ENCODE measurements at regions not wholly inside any gene's neighbourhood (a gene's known extent, or its start where the extent isn't known, plus 50 kb on each side); places are given as distances from the start of the nearest gene placed in this dataset.

GRCh38 chr16:59440502-59440901 is 706.4 kb upstream of the GOT2 start:
- no peak for DNase-seq
- TF ChIP-seq CTCF (IDR thresholded peaks at IDR 0.05), result no peak
- Mint-ChIP-seq H3K4me1 (ENCODE audit: low read depth) (no peaks in the 10 kb centered on the region), H3K4me3 (no peak overlapping the region), H3K27me3 (ENCODE audit: insufficient read depth) (no peaks in the 10 kb centered on the region; the same call in 1 of the 2 replicates), H3K9me3 (no peaks in the 10 kb centered on the region), H3K36me3 (ENCODE audit: low read depth) (no peaks in the 10 kb centered on the region), H3K27ac (no peak overlapping the region)

- no peak for TF ChIP-seq CTCF (IDR thresholded peaks at IDR 0.05)
These were observed 698.8 kb upstream of the GOT2 start for GRCh38 chr16:59432896-59433295.

GRCh38 chr16:59432276-59432675 is 698.2 kb upstream of the GOT2 start:
- H3K9me3 Mint-ChIP-seq, result no peaks in the 10 kb centered on the region
- DNase-seq, result no peak
- H3K4me3 Mint-ChIP-seq, result no peak overlapping the region
- no peaks in the 10 kb centered on the region for H3K27me3 Mint-ChIP-seq (ENCODE audit: insufficient read depth)
- H3K36me3 Mint-ChIP-seq (ENCODE audit: low read depth), result no peaks in the 10 kb centered on the region
- no peak for TF ChIP-seq CTCF (IDR thresholded peaks at IDR 0.05)
- peaks cover 25% of the 10 kb centered on the region for H3K4me1 Mint-ChIP-seq (ENCODE audit: low read depth)
- no peak overlapping the region for H3K27ac Mint-ChIP-seq

More at GRCh38 chr16:59432896-59433295, 698.8 kb upstream of the GOT2 start:
- DNase-seq, result no peak
- no peaks in the 10 kb centered on the region for H3K36me3 Mint-ChIP-seq (ENCODE audit: low read depth)
- no peaks in the 10 kb centered on the region for H3K27me3 Mint-ChIP-seq (ENCODE audit: insufficient read depth)
- peaks cover 25% of the 10 kb centered on the region for H3K4me1 Mint-ChIP-seq (ENCODE audit: low read depth)
- H3K27ac Mint-ChIP-seq, result no peak overlapping the region
- H3K9me3 Mint-ChIP-seq, result no peaks in the 10 kb centered on the region
- no peak overlapping the region for H3K4me3 Mint-ChIP-seq

- Mint-ChIP-seq H3K27me3 (ENCODE audit: insufficient read depth) (no peaks in the 10 kb centered on the region), H3K4me1 (ENCODE audit: low read depth) (no peaks in the 10 kb centered on the region), H3K36me3 (ENCODE audit: low read depth) (peaks cover 6% of the 10 kb centered on the region; the same call in 1 of the 2 replicates), H3K4me3 (no peak overlapping the region), H3K27ac (no peak overlapping the region), H3K9me3 (peaks cover 9% of the 10 kb centered on the region; the same call in 1 of the 2 replicates)
- DNase-seq, result no peak
- no peak for TF ChIP-seq CTCF (IDR thresholded peaks at IDR 0.05)
These were observed 690.7 kb upstream of the GOT2 start for GRCh38 chr16:59424714-59425273.

- DNase-seq, result peak; percentile 25
- TF ChIP-seq CTCF (IDR thresholded peaks at IDR 0.05), result peak; percentile 74
- Mint-ChIP-seq H3K36me3 (ENCODE audit: low read depth) (no peaks in the 10 kb centered on the region), H3K27me3 (ENCODE audit: insufficient read depth) (no peaks in the 10 kb centered on the region; the same call in 1 of the 2 replicates), H3K4me3 (no peak overlapping the region), H3K27ac (no peak overlapping the region), H3K9me3 (no peaks in the 10 kb centered on the region; the same call in 1 of the 2 replicates), H3K4me1 (ENCODE audit: low read depth) (peaks cover 22% of the 10 kb centered on the region)
These were observed 678.1 kb upstream of the GOT2 start for GRCh38 chr16:59411961-59412841.
